Eye (tissue), 1 donor: ENCODE measurements at regions not wholly inside any gene's neighbourhood (a gene's known extent, or its start where the extent isn't known, plus 50 kb on each side); places are given as distances from the start of the nearest gene placed in this dataset.

ENCODE experiments used
- DNase-seq: peaks from one replicate; pipeline ENCODE4 v3.0.0-alpha.2; 2015

- peak; percentile 43 for DNase-seq
These were observed 460.9 kb upstream of the KIRREL3 start for GRCh38 chr11:127461241-127462064.

DNA sequence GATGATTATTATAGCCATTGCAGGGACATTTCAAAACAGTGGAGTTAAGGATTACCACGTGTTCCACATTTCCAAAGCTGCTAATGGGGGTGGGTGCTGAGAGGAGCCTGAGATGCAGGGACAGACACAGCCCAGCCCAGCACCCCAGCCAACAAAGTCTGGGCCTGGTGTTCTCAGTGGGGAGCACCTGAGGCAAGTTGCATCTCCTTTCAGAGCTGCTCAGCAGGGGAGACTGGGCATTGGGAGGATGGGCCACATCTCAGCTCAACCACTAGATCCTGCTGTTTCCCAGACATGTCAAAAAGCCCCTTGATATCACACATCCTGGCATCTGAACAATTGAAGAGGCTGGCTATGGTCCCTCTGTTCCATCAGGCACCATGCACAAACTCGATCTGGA is 458.0 kb upstream of the KIRREL3 start:
- no peak for DNase-seq

DNA sequence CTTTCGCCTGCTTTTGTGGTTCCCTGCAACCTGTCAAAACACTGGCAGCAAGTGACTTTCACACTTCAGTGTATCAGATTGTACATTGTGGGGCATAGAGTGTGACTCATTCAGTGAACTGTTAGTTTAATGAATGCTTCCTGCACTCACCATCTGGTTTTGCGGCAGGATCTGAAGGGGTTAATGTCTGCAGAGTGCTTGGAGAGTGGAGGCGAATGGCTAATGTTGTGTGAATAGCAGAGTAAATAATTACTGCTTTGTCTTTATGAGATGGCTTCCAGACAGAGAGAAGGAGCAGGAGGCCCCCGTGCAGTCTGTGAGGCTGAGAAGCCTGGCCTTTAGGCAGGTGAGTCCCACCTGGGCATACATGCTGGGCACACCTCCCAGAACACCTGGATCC is 454.3 kb upstream of the KIRREL3 start:
- peak; percentile 46 for DNase-seq

- no peak for DNase-seq
These were observed 452.0 kb upstream of the KIRREL3 start for GRCh38 chr11:127452533-127452932.

DNA sequence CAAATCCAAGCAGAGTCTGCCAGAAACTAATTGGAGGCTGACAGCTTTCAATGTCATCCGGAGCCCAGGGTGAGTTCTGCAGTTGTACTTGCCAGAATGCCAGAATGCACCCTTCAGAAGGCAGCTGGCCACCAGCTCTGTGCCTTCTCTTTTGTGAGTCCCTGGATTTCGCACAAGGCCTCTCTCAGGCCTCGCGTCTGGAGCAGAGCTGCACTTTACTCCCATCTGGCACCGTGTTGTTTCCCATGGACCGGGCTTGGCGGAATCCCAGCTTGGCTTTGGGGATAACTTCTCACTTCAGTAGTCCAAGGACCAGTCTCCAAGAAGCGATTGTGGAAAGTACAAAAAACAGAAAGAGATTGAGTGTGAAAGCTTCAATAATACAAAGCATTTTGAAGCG is 451.3 kb upstream of the KIRREL3 start:
- DNase-seq: no peak

DNA sequence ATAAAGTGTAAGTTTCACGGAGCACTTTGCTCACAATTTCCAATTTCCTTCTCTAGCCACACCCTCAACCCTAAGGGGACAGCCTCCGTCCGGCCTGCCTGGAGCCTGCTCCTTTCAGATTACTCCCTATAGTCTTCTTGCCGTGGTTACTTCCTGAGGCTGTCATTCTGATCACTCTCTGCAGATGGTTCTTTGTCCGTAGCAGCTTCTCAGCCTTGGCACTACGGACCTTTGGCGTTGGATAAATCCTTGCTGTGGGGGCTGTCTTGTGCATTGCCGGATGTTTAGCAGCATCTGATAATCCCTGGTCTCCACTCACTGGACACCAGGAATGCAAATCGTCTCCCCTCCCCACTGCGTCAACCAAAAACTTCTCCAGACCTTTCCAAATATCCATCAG is 447.5 kb upstream of the KIRREL3 start:
- DNase-seq: no peak

DNA sequence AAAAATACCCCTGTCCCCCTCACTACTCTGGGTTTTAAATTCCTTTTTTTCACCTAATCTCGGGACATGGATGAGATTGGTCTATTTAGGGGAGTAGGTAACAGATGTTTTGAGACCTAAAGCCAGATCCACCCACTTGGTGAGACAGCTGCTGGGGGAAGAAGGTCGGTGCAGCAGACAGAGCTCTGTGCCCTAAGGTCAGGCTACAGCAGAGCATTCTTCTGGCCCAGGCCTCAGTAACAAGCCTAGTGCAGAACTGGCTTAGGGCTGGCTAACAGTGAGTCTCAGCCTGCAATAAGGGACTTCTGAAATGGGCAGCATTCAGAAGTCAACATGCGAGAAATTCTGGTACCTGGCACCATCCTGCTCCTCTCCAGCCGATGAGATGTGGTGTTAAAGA is 444.9 kb upstream of the KIRREL3 start:
- no peak for DNase-seq

GRCh38 chr11:127443297-127443696 is 442.7 kb upstream of the KIRREL3 start:
- DNase-seq: no peak

DNA sequence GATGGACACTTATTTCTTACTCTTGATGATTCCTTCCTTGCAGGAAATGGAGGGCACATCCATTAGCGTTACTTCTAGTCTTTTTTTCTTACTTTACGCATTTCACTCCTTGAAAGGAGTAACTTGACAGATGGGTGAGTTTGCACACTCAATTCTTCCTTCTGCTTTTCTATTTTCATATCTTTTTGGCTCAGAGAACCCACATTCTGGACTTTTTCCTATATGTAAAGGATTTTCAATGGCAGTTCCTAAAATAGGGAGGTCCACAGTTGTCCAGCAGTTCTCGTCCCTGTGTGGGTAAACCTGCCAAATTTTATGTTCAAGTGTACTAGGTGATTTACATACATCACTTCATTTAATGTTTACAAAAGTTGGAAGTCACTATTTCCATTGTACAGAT is 440.0 kb upstream of the KIRREL3 start:
- DNase-seq: no peak

GRCh38 chr11:127425281-127425680 is 424.7 kb upstream of the KIRREL3 start:
- DNase-seq: no peak

GRCh38 chr11:127424661-127425060 is 424.1 kb upstream of the KIRREL3 start:
- DNase-seq: no peak

DNA sequence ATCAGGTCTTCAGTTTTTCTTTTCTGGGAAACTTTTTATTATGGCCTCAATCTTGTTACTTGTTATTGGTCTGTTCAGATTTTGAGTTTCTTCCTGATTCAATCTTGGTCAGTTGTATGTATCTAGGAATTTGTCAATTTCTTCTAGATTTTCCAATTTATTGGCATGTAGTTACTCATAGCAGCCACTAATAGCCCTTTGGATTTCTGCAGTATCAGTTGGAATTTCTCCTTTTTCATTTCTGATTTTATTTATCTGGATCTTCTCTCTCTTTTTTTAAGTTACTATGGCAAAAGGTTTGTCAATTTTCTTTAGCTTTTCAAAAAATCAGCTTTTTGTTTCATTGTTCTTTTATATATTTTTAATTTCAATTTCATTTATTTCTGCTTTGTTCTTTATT is 419.6 kb upstream of the KIRREL3 start:
- DNase-seq: no peak

DNA sequence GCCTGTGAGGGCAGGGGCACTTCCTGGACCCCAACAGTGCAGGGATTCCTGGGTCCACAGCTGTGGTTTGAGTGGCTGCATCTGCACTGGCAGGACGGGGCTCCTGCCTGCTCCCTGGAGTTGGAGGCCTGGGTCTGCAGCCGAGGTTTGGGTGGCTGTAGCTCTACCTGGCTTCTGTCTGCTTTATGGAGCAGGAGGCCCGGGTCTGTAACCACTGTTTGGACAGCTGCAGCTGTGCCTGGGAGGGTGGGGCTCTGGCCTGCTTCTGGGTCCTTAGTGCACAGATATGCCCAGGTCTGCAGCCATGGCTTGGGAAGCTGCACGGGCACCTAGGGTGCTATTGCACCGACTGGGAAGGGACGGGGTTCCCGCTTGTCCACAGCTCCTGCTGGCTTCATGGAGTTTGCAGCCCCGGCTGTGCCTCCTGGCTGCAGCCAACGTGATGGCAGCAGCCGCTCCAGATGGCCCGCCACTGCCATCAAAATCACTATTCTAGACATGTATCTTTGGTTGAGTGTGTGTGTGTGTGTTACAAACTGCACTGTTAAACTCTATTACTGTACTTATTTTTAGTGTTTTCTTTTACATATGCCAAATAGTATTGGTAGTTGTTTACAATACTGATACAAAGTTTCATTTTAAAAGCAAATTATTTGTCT is 412.3 kb upstream of the KIRREL3 start:
- DNase-seq: no peak

- no peak for DNase-seq
These were observed 411.7 kb upstream of the KIRREL3 start for GRCh38 chr11:127412234-127412633.

- DNase-seq: no peak
These were observed 410.7 kb upstream of the KIRREL3 start for GRCh38 chr11:127411283-127411682.

DNA sequence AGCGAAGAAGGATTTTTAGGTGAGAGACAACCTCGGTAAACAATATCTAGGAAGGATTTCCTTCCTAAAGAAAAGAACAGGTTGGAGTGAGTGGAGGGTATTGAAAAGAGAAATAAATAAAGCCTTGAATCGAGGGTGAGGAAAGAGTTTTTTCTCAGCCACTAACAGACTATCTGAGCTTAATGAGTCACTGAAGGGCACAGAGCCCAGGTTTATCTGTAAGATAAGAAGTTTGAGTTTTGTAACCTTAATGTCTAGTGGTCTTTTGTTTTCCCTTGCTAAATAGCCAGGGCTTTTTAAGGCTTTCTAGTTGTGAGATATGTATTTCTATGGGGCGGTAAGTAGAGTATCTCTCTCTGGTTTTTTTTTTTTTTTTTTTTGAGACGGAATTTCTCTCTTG is 394.5 kb upstream of the KIRREL3 start:
- no peak for DNase-seq

DNA sequence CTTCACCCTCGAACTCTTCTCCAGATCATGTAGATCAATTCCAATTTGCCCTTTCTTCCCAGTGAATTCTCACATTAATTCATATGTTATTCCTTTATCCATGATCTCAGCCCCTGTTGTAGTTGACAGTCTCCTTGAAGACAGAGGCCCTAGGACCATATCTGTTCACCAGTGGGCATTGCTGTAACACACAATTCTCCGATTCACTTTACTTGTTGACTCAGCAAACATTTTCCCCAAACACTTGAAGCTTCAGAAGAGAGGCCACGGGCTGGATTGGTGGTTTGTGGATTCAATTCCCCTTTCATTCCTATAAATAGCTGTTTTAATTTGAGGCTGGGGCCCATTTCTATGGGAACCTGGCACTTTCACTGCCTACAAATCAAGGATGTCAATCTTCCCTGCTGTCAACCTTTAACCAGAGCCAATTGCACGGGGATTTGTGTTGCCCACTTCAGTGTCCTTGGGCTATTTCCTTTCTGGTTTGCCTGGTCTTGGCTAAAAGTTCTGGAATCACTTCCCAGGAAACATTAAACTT is 393.0 kb upstream of the KIRREL3 start:
- no peak for DNase-seq

DNA sequence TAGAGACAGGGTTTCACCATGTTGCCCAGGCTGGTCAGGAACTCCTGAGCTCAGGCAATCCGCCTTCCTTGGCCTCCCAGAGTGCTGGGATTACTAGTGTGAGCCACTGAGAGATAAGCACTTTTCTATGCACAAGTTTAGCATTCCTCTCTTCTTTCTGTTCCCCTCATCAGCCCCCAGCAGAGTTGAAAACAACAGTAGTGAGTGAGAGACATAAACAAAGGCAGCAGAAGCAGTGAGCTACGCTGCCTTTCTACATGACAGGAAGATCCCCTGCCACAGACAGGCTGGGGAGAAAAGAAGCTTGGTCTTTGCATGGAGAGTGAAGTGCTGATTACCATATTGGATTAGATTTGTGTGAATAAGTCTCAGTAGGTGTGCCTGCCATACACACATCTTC is 392.0 kb upstream of the KIRREL3 start:
- no peak for DNase-seq

- no peak for DNase-seq
These were observed 389.9 kb upstream of the KIRREL3 start for GRCh38 chr11:127390465-127390864.

GRCh38 chr11:127385071-127385470 is 384.5 kb upstream of the KIRREL3 start:
- no peak for DNase-seq

GRCh38 chr11:127383026-127383425 is 382.5 kb upstream of the KIRREL3 start:
- DNase-seq: no peak

DNA sequence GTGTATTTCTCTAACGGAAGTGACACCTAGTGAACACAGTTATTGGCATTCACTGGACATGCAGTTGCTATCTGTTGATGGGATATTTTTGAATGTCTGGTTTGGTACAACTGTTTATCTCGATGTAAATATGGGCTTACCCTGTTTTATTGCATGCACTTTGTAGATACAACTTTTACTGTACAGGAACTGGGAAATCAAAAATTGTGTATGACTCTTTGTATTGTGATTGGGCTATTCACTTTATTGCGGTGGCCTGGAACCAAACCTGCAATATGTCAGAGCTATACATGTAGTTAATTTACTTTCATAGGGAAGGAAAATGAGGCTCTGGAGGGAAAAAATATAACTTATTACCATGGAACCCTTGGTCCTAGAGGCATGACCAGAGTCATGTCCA is 380.7 kb upstream of the KIRREL3 start:
- DNase-seq: no peak

DNA sequence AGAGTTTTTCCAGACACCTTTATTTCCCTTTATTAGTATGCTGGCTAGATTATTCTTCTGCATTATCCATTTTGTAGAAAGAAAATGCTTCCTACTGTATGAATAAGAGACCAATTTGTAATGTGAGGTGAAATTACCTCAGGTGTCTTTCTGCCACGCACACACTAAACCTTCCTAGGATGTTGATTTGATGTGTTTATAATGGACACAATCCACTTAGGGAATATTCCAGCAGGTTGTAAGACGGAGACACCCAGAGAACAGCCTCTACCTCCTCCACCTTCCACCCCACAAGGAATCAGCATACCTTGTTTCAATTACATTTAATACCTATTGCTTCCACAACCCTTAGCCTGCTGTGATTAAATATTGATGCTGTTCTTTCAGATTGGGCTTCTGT is 379.1 kb upstream of the KIRREL3 start:
- DNase-seq: no peak

- DNase-seq: no peak
These were observed 375.7 kb upstream of the KIRREL3 start for GRCh38 chr11:127376301-127376700.
